Keratinocyte (primary cell): ENCODE measurements at regions not wholly inside any gene's neighbourhood (a gene's known extent, or its start where the extent isn't known, plus 50 kb on each side); places are given as distances from the start of the nearest gene placed in this dataset.

Experiments
- DNase-seq: peaks from one replicate; pipeline ENCODE4 v3.0.0-alpha.2; 2011; ENCODE audit warnings: low read depth, missing footprints, low spot score
- FAIRE-seq: peaks from 2 replicates; lab custom pipeline; 2011; peaks lifted over from hg19 to GRCh38; lab: Jason Lieb, UNC
- H2AFZ ChIP-seq: 2 replicates; pipeline ENCODE4 v1.6.0; 2012; ENCODE audit warnings: low read length, control low read depth, inconsistent platforms; ENCODE audit not compliant: control insufficient read depth
- H3K27ac ChIP-seq: 2 replicates; pipeline ENCODE4 v1.5.1; 2011; ENCODE audit warnings: low read length; ENCODE audit not compliant: control insufficient read depth, insufficient read depth
- H3K27me3 ChIP-seq: 3 replicates; pipeline ENCODE4 v1.6.0; 2011; ENCODE audit warnings: low read length; ENCODE audit not compliant: control insufficient read depth, insufficient read depth; ENCODE audit errors: extremely low read depth
- H3K36me3 ChIP-seq, 2 experiments: 2 replicates in 1 of 2; 3 replicates in 1 of 2; pipeline ENCODE4 v1.5.1; 2011; ENCODE audit warnings: low read length in 2 of 2, mild to moderate bottlenecking in 1 of 2; ENCODE audit not compliant: control insufficient read depth in 2 of 2, insufficient read depth in 2 of 2; ENCODE audit errors: extremely low read depth in 1 of 2
- H3K4me1 ChIP-seq: 3 replicates; pipeline ENCODE4 v1.5.1; 2011; ENCODE audit warnings: low read length; ENCODE audit not compliant: control insufficient read depth, insufficient read depth; ENCODE audit errors: extremely low read depth
- H3K4me2 ChIP-seq: 3 replicates; pipeline ENCODE4 v1.6.0; 2011; ENCODE audit warnings: low read depth, low read length; ENCODE audit not compliant: control insufficient read depth, insufficient read depth; ENCODE audit errors: extremely low read depth
- H3K4me3 ChIP-seq, 3 experiments: fragments of 200-600 bp in 1 of 3; sonication (generic) in 1 of 3; 2 replicates in 2 of 3; 3 replicates in 1 of 3; pipeline ENCODE4 v1.5.1; 2011 to 2016; ENCODE audit warnings: low read length in 3 of 3, mild to moderate bottlenecking in 3 of 3, control low read depth in 2 of 3, inconsistent platforms in 1 of 3, low read depth in 1 of 3, mixed read lengths in 1 of 3, mixed run types in 1 of 3, moderate library complexity in 1 of 3; ENCODE audit not compliant: control insufficient read depth in 2 of 3, insufficient read depth in 2 of 3; ENCODE audit errors: extremely low read depth in 1 of 3
- H3K79me2 ChIP-seq: 2 replicates; pipeline ENCODE4 v1.6.0; 2012; ENCODE audit warnings: low read length; ENCODE audit not compliant: control insufficient read depth, insufficient read depth
- H3K9ac ChIP-seq: 3 replicates; pipeline ENCODE4 v1.6.0; 2011; ENCODE audit warnings: low read length; ENCODE audit not compliant: control insufficient read depth, insufficient read depth; ENCODE audit errors: extremely low read depth
- H3K9me1 ChIP-seq: 3 replicates; pipeline ENCODE4 v1.6.0; 2011; ENCODE audit warnings: low read length; ENCODE audit not compliant: control insufficient read depth, insufficient read depth; ENCODE audit errors: extremely low read depth
- H3K9me3 ChIP-seq: 2 replicates; pipeline ENCODE4 v1.5.1; 2012; ENCODE audit warnings: low read depth, low read length; ENCODE audit not compliant: control insufficient read depth
- H4K20me1 ChIP-seq: 3 replicates; pipeline ENCODE4 v1.6.0; 2011; ENCODE audit warnings: low read length; ENCODE audit not compliant: control insufficient read depth, insufficient read depth; ENCODE audit errors: extremely low read depth
- EZH2 ChIP-seq: IDR thresholded peaks from one replicate; pipeline ENCODE4 v1.6.1; 2012; ENCODE audit warnings: inconsistent platforms, mild to moderate bottlenecking, low read length, moderate library complexity
- dilution Hi-C: fragments of 300-500 bp; cut with MboI; formaldehyde crosslinking; loops from one replicate; pipeline ENCODE4 v1.7.0; 2020; ENCODE audit warnings: low sequenced_read_pairs; ENCODE audit not compliant: extremely low pct_ligation_motif_present
- TF ChIP-seq, protein P1 (sequence below), 3 experiments: IDR thresholded peaks in 1 of 3; conservative IDR thresholded peaks in 1 of 3; optimal IDR thresholded peaks in 1 of 3; 2 replicates in 2 of 3; 3 replicates in 1 of 3; pipeline versions ENCODE3 to v1.5.1; 2011; ENCODE audit warnings: low read length in 3 of 3, mild to moderate bottlenecking in 3 of 3, moderate library complexity in 2 of 3, control low read depth in 1 of 3, inconsistent platforms in 1 of 3; ENCODE audit not compliant: insufficient read depth in 2 of 3; ENCODE audit errors: extremely low read depth in 1 of 3

DNA sequence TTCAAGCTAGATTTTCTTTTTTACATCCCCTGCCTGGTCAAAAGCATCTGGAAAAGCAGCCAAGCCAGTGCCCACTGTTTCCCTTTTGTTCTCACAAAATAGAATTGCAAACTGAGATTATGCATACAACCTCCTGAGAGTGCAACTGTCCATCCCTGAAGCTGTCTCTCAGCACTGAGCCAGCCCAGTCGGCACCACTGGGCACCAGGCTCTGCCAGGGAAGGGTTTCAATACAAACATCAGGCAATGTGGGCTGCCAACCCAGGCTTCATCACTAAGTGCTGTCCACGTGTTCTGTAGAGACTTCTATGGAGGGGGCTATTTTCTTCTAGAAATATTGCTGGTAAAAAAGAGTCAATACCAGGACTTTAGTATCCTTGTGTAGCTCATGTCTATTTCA lies 356.3 kb upstream of the TBL1XR1 start:
- Histone ChIP-seq H3K4me1 (peaks cover 7% of the 10 kb centered on the region), H3K27ac (no peak overlapping the region), H3K27me3 (no peaks in the 10 kb centered on the region), H3K79me2 (no peaks in the 10 kb centered on the region), H4K20me1 (no peaks in the 10 kb centered on the region), H3K9ac (no peak overlapping the region), H2AFZ (no peak overlapping the region), H3K9me1 (no peaks in the 10 kb centered on the region), H3K9me3 (no peaks in the 10 kb centered on the region), H3K36me3 (no peaks in the 10 kb centered on the region), H3K4me2 (no peak overlapping the region), H3K4me3 (no peak overlapping the region)
- DNase-seq: no peak
- no peak for TF ChIP-seq EZH2
- TF ChIP-seq, protein P1, sequence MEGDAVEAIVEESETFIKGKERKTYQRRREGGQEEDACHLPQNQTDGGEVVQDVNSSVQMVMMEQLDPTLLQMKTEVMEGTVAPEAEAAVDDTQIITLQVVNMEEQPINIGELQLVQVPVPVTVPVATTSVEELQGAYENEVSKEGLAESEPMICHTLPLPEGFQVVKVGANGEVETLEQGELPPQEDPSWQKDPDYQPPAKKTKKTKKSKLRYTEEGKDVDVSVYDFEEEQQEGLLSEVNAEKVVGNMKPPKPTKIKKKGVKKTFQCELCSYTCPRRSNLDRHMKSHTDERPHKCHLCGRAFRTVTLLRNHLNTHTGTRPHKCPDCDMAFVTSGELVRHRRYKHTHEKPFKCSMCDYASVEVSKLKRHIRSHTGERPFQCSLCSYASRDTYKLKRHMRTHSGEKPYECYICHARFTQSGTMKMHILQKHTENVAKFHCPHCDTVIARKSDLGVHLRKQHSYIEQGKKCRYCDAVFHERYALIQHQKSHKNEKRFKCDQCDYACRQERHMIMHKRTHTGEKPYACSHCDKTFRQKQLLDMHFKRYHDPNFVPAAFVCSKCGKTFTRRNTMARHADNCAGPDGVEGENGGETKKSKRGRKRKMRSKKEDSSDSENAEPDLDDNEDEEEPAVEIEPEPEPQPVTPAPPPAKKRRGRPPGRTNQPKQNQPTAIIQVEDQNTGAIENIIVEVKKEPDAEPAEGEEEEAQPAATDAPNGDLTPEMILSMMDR (optimal IDR thresholded peaks at IDR 0.05 in 1 of 3, IDR thresholded peaks at IDR 0.05 in 1 of 3, conservative IDR thresholded peaks at IDR 0.05 in 1 of 3; ENCODE audit: extremely low read depth in 1 of 3, insufficient read depth in 2 of 3, low read length in 3 of 3): no peak
- dilution Hi-C loops: no loop called here
- FAIRE-seq: no peak

DNA sequence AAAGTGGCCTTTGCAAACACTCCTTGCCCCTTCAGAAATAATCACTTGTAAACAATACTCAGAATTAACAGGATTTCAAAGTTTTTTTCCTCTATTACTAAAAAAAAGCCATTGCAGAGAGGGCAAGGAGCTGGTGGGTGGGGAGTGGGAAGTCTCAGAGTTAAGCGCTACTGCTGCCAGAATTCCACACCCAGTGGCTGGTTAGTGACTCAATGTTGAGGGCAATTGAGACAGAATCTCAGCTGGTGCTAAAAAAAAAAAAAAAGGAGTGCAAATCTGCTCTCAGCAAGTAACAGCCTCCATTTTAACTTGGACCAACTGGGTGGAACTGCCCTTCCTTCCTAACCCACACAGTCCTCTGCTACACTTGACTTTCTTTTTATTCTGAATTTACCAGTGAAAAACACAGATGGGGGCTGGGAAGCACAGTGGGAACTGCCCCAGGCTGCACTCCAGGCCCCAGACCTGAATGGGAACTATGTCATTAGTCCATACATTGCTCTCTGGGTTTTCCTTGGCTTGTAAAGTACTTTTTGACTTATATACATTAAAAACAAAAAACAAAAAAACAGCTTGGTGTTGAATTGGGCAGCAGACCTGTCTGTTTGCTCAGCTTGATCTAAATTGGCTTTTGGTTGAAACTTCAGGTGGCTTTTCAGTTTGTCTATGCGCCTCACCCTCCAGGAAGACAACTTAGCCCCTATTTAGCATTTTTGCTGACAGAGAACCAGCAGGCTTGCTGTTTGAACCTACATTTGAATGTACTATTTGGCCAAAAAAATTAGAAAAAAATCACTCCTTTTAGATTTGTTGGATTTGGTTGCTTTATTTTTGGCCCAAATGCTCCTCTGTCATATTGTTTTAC lies 357.8 kb upstream of the TBL1XR1 start:
- no peak for DNase-seq
- no peaks in the 10 kb centered on the region for H3K27me3 ChIP-seq
- H3K9ac ChIP-seq: no peak overlapping the region
- H3K27ac ChIP-seq: no peak overlapping the region
- TF ChIP-seq EZH2: no peak
- TF ChIP-seq, protein P1 (optimal IDR thresholded peaks at IDR 0.05 in 1 of 3, IDR thresholded peaks at IDR 0.05 in 1 of 3, conservative IDR thresholded peaks at IDR 0.05 in 1 of 3; ENCODE audit: extremely low read depth in 1 of 3, insufficient read depth in 2 of 3, low read length in 3 of 3): no peak
- peak overlapping the region; percentile 6 for H3K4me2 ChIP-seq
- no peak for FAIRE-seq
- dilution Hi-C loops: no loop called here
- H3K36me3 ChIP-seq: no peaks in the 10 kb centered on the region
- H4K20me1 ChIP-seq: no peaks in the 10 kb centered on the region
- no peaks in the 10 kb centered on the region for H3K9me3 ChIP-seq
- no peaks in the 10 kb centered on the region for H3K79me2 ChIP-seq
- peak overlapping the region; percentile 43 for H2AFZ ChIP-seq
- no peaks in the 10 kb centered on the region for H3K9me1 ChIP-seq
- no peak overlapping the region for H3K4me3 ChIP-seq
- peaks cover 7% of the 10 kb centered on the region for H3K4me1 ChIP-seq
